K562 (cell line): ENCODE measurements at regions not wholly inside any gene's neighbourhood (a gene's known extent, or its start where the extent isn't known, plus 50 kb on each side); places are given as distances from the start of the nearest gene placed in this dataset.

Source experiments
- DNMT1 ChIP-seq: fragments of 450-650 bp; IDR thresholded peaks from 2 replicates; pipeline ENCODE4 v1.6.1; 2016; ENCODE audit warnings: antibody characterized with exemption, mild to moderate bottlenecking
- EP300 ChIP-seq: IDR thresholded peaks from 2 replicates; pipeline ENCODE4 v1.6.1; 2012; ENCODE audit warnings: low read length, improper control_type of control experiment
- FOXA1 ChIP-seq: fragments of 450-650 bp; IDR thresholded peaks from 2 replicates; pipeline ENCODE4 v1.6.1; 2016; ENCODE audit warnings: mild to moderate bottlenecking, borderline replicate concordance
- GATAD2A ChIP-seq: fragments of 450-650 bp; IDR thresholded peaks from 2 replicates; pipeline ENCODE4 v1.6.1; 2017
- HNRNPLL ChIP-seq: fragments of 200-400 bp; formaldehyde crosslinking; IDR thresholded peaks from 2 replicates; pipeline ENCODE4 v1.6.1; 2017; ENCODE audit warnings: low read length, low read depth, mild to moderate bottlenecking; ENCODE audit not compliant: poor library complexity, severe bottlenecking
- MTA3 ChIP-seq: fragments of 450-650 bp; formaldehyde crosslinking; IDR thresholded peaks from 2 replicates; pipeline ENCODE4 v1.6.1; 2017; ENCODE audit warnings: mild to moderate bottlenecking, borderline replicate concordance
- POLR2AphosphoS5 ChIP-seq: IDR thresholded peaks from 2 replicates; pipeline ENCODE4 v1.6.1; 2011; ENCODE audit warnings: mild to moderate bottlenecking, low read depth, low read length, moderate library complexity; ENCODE audit not compliant: control insufficient read depth, insufficient read depth
- RFX5 ChIP-seq: IDR thresholded peaks from 2 replicates; pipeline ENCODE4 v1.6.1; 2011; ENCODE audit warnings: low read depth, mild to moderate bottlenecking, improper control_type of control experiment, low read length
- TF ChIP-seq, protein P1 (sequence below), 2 experiments: IDR thresholded peaks; 2 replicates each; pipeline ENCODE4 v1.6.1; 2012; ENCODE audit warnings: improper control_type of control experiment in 2 of 2, low read depth in 2 of 2, low read length in 2 of 2, borderline replicate concordance in 1 of 2

DNA sequence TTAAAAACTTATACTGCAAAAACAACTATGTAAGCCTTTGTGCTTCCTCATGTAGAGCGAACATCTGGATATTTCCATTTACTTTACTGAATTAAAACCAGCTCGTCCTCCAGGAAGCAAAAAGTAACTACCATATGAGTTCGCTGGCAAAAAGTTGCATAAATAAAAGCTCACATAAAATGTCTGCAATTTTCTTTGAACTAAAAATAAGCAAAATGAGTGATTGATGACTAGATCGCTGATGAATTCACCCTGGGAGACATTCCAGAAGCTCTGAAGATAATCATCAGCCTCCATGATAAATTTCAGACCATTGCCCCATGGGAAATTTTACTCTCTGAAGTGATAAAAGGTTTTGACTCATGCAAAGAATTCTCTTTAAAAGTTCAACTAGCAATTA lies 67.3 kb upstream of the SACS start:
- TF ChIP-seq POLR2AphosphoS5 (no peak), RFX5 (no peak), EP300 (no peak), FOXA1 (no peak), HNRNPLL (no peak), DNMT1 (no peak), MTA3 (no peak), GATAD2A (no peak)
- TF ChIP-seq, protein P1, sequence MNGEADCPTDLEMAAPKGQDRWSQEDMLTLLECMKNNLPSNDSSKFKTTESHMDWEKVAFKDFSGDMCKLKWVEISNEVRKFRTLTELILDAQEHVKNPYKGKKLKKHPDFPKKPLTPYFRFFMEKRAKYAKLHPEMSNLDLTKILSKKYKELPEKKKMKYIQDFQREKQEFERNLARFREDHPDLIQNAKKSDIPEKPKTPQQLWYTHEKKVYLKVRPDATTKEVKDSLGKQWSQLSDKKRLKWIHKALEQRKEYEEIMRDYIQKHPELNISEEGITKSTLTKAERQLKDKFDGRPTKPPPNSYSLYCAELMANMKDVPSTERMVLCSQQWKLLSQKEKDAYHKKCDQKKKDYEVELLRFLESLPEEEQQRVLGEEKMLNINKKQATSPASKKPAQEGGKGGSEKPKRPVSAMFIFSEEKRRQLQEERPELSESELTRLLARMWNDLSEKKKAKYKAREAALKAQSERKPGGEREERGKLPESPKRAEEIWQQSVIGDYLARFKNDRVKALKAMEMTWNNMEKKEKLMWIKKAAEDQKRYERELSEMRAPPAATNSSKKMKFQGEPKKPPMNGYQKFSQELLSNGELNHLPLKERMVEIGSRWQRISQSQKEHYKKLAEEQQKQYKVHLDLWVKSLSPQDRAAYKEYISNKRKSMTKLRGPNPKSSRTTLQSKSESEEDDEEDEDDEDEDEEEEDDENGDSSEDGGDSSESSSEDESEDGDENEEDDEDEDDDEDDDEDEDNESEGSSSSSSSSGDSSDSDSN (IDR thresholded peaks at IDR 0.05; ENCODE audit: borderline replicate concordance in 1 of 2, low read depth in 2 of 2, low read length in 2 of 2): no peak
